H1 (cell line): ENCODE measurements at regions not wholly inside any gene's neighbourhood (a gene's known extent, or its start where the extent isn't known, plus 50 kb on each side); places are given as distances from the start of the nearest gene placed in this dataset.

ENCODE experiments used
- CTCF ChIA-PET: fragments of 300-600 bp; sonication (Branson Sonifier 250); formaldehyde crosslinking; loops from one replicate; lab custom pipeline; 2021; ENCODE audit not compliant: partially characterized antibody; lab: Charles Lee
- POLR2A ChIA-PET: fragments of 300-600 bp; sonication (Branson Sonifier 250); formaldehyde crosslinking; loops from one replicate; lab custom pipeline; 2021; ENCODE audit warnings: inconsistent platforms; ENCODE audit not compliant: partially characterized antibody; lab: Charles Lee
- DNase-seq, 2 experiments: peaks; one replicate each; pipeline versions ENCODE4 v3.0.0 to v3.0.0-alpha.2; 2010 to 2022; ENCODE audit warnings: low spot score in 2 of 2, low read depth in 1 of 2, mixed read lengths in 1 of 2
- FAIRE-seq: peaks from 2 replicates; lab custom pipeline; 2011; peaks lifted over from hg19 to GRCh38; lab: Jason Lieb, UNC
- H2AFZ ChIP-seq: 2 replicates; pipeline ENCODE4 v1.8.1; 2012; ENCODE audit warnings: low read length, inconsistent platforms
- H2AK5ac ChIP-seq: 2 replicates; pipeline ENCODE4 v1.6.1; 2013; ENCODE audit warnings: low read depth, low read length
- H2BK120ac ChIP-seq: replicated peaks from 2 replicates; pipeline ENCODE3; 2013; ENCODE audit warnings: low read depth, low read length, inconsistent platforms
- H2BK12ac ChIP-seq: 2 replicates; pipeline ENCODE4 v1.6.1; 2013; ENCODE audit warnings: low read depth, low read length
- H2BK15ac ChIP-seq: 2 replicates; pipeline ENCODE4 v1.6.1; 2013; ENCODE audit warnings: low read length
- H2BK20ac ChIP-seq: 2 replicates; pipeline ENCODE4 v1.6.1; 2013; ENCODE audit warnings: low read length
- H2BK5ac ChIP-seq: 2 replicates; pipeline ENCODE4 v1.6.1; 2013; ENCODE audit warnings: low read depth, low read length
- H3K14ac ChIP-seq: 2 replicates; pipeline ENCODE4 v1.6.1; 2013; ENCODE audit warnings: inconsistent platforms; ENCODE audit not compliant: insufficient read length
- H3K18ac ChIP-seq: 2 replicates; pipeline ENCODE4 v1.6.1; 2013; ENCODE audit warnings: low read length; ENCODE audit errors: extremely low read depth
- H3K23ac ChIP-seq: 2 replicates; pipeline ENCODE4 v1.6.1; 2013; ENCODE audit warnings: inconsistent platforms; ENCODE audit not compliant: insufficient read length
- H3K23me2 ChIP-seq: 2 replicates; pipeline ENCODE4 v1.6.1; 2013; ENCODE audit warnings: low read depth, low read length
- H3K27ac ChIP-seq: 2 replicates; pipeline ENCODE4 v1.6.1; 2011; ENCODE audit warnings: low read depth, low read length, inconsistent platforms
- H3K27me3 ChIP-seq, 4 experiments: replicated peaks in 1 of 4; 1 replicate in 1 of 4; 2 replicates in 3 of 4; pipeline versions ENCODE4 v1.6.1 to v1.8.1; 2011 to 2013; ENCODE audit warnings: low read length in 3 of 4, mild to moderate bottlenecking in 3 of 4, inconsistent platforms in 2 of 4, mixed read lengths in 2 of 4, moderate library complexity in 1 of 4; ENCODE audit not compliant: control insufficient read depth in 3 of 4, insufficient read depth in 3 of 4; ENCODE audit errors: extremely low read depth in 1 of 4
- H3K36me3 ChIP-seq, 4 experiments: 2 replicates each; pipeline versions ENCODE4 v1.6.1 to v1.8.1; 2011 to 2013; ENCODE audit warnings: mild to moderate bottlenecking in 4 of 4, low read length in 3 of 4, moderate library complexity in 2 of 4, control low read depth in 1 of 4, inconsistent platforms in 1 of 4; ENCODE audit not compliant: insufficient read depth in 4 of 4, control insufficient read depth in 2 of 4
- H3K4ac ChIP-seq: replicated peaks from 2 replicates; pipeline ENCODE3; 2013; ENCODE audit warnings: low read length, low read depth, mixed read lengths, inconsistent platforms; ENCODE audit not compliant: insufficient read length
- H3K4me1 ChIP-seq, 4 experiments: replicated peaks in 1 of 4; 1 replicate in 1 of 4; 2 replicates in 3 of 4; pipeline versions ENCODE4 v1.6.1 to v1.8.1; 2011 to 2013; ENCODE audit warnings: low read length in 3 of 4, inconsistent platforms in 2 of 4, mixed read lengths in 1 of 4; ENCODE audit not compliant: insufficient read depth in 4 of 4, control insufficient read depth in 3 of 4
- H3K4me2 ChIP-seq, 2 experiments: 2 replicates each; pipeline versions ENCODE4 v1.6.1 to v1.8.1; 2011 to 2013; ENCODE audit warnings: low read depth in 2 of 2, low read length in 2 of 2, control low read depth in 1 of 2, inconsistent platforms in 1 of 2, mild to moderate bottlenecking in 1 of 2; ENCODE audit not compliant: insufficient read depth in 1 of 2
- H3K4me3 ChIP-seq, 4 experiments: fragments of 200-600, 300-600 bp in 1 of 4; sonication (generic), shearing (Covaris generic), sonication (Bioruptor Twin) in 1 of 4; 2 replicates each; pipeline versions ENCODE4 v1.5.1 to v1.8.1; 2011 to 2016; ENCODE audit warnings: low read length in 4 of 4, low read depth in 3 of 4, control low read depth in 2 of 4, inconsistent platforms in 2 of 4, mild to moderate bottlenecking in 2 of 4, mixed read lengths in 1 of 4, moderate library complexity in 1 of 4; ENCODE audit not compliant: insufficient read depth in 2 of 4; ENCODE audit errors: extremely low read depth in 1 of 4
- H3K56ac ChIP-seq: replicated peaks from 2 replicates; pipeline ENCODE3; 2013; ENCODE audit warnings: low read depth, mild to moderate bottlenecking, mixed read lengths, low read length, inconsistent platforms; ENCODE audit not compliant: insufficient read length
- H3K79me1 ChIP-seq: 2 replicates; pipeline ENCODE4 v1.6.1; 2013; ENCODE audit warnings: low read depth, low read length, control low read depth
- H3K79me2 ChIP-seq, 2 experiments: 2 replicates each; pipeline versions ENCODE4 v1.6.1 to v1.8.1; 2012 to 2013; ENCODE audit warnings: low read length in 2 of 2, mild to moderate bottlenecking in 2 of 2, inconsistent platforms in 1 of 2; ENCODE audit not compliant: insufficient read depth in 2 of 2, control insufficient read depth in 1 of 2
- H3K9ac ChIP-seq, 4 experiments: replicated peaks in 1 of 4; 1 replicate in 1 of 4; 2 replicates in 3 of 4; pipeline versions ENCODE4 v1.6.1 to v1.8.1; 2011 to 2013; ENCODE audit warnings: low read depth in 3 of 4, low read length in 3 of 4, control low read depth in 2 of 4, mild to moderate bottlenecking in 2 of 4, moderate library complexity in 2 of 4, inconsistent platforms in 1 of 4; ENCODE audit errors: extremely low read depth in 1 of 4
- H3K9me3 ChIP-seq, 2 experiments: 2 replicates each; pipeline versions ENCODE4 v1.6.1 to v1.8.1; 2012 to 2013; ENCODE audit warnings: mild to moderate bottlenecking in 2 of 2, moderate library complexity in 2 of 2, control low read depth in 1 of 2, inconsistent platforms in 1 of 2, low read depth in 1 of 2, low read length in 1 of 2, mixed read lengths in 1 of 2; ENCODE audit not compliant: insufficient read depth in 2 of 2
- H4K20me1 ChIP-seq, 2 experiments: replicated peaks in 1 of 2; 2 replicates each; pipeline versions ENCODE3 to v1.8.1; 2011 to 2013; ENCODE audit warnings: inconsistent platforms in 2 of 2, low read length in 2 of 2, mild to moderate bottlenecking in 1 of 2; ENCODE audit not compliant: insufficient read depth in 2 of 2, control insufficient read depth in 1 of 2
- H4K5ac ChIP-seq: 2 replicates; pipeline ENCODE4 v1.6.1; 2013; ENCODE audit warnings: low read length, low read depth, mixed read lengths, inconsistent platforms; ENCODE audit not compliant: insufficient read length
- H4K8ac ChIP-seq: 2 replicates; pipeline ENCODE4 v1.8.0; 2013; ENCODE audit warnings: mild to moderate bottlenecking, moderate library complexity, low read length, inconsistent platforms; ENCODE audit not compliant: insufficient read depth; ENCODE audit errors: extremely low read depth
- H4K91ac ChIP-seq: replicated peaks from 2 replicates; pipeline ENCODE3; 2013; ENCODE audit warnings: low read length, mixed read lengths, inconsistent platforms; ENCODE audit not compliant: insufficient read length
- BACH1 ChIP-seq: IDR thresholded peaks from 2 replicates; pipeline ENCODE4 v1.6.1; 2012; ENCODE audit warnings: low read length, improper control_type of control experiment
- CHD1 ChIP-seq: IDR thresholded peaks from 2 replicates; pipeline ENCODE4 v1.6.1; 2012; ENCODE audit warnings: low read depth, low read length, improper control_type of control experiment
- CTCF ChIP-seq, 3 experiments: IDR thresholded peaks; 1 replicate in 2 of 3; 2 replicates in 1 of 3; pipeline versions ENCODE4 v1.5.1 to v1.6.1; 2011; ENCODE audit warnings: low read length in 3 of 3, mild to moderate bottlenecking in 3 of 3, inconsistent platforms in 2 of 3, low read depth in 1 of 3, moderate library complexity in 1 of 3; ENCODE audit not compliant: insufficient read depth in 1 of 3; ENCODE audit errors: control extremely low read depth in 1 of 3
- EZH2 ChIP-seq: fragments of 200-600 bp; sonication (generic); IDR thresholded peaks from 2 replicates; pipeline ENCODE4 v1.7.1; 2012; ENCODE audit warnings: low read depth, mild to moderate bottlenecking, moderate library complexity, low read length, inconsistent platforms; ENCODE audit not compliant: severe bottlenecking
- JUN ChIP-seq: IDR thresholded peaks from 2 replicates; pipeline ENCODE4 v1.6.1; 2011; ENCODE audit warnings: low read depth, mild to moderate bottlenecking, improper control_type of control experiment, low read length
- POLR2A ChIP-seq, 2 experiments: IDR thresholded peaks; 1 replicate in 1 of 2; 2 replicates in 1 of 2; pipeline ENCODE4 v1.6.1; 2011; ENCODE audit warnings: low read depth in 2 of 2, low read length in 2 of 2, mild to moderate bottlenecking in 2 of 2; ENCODE audit errors: control extremely low read depth in 1 of 2
- POU5F1 ChIP-seq: IDR thresholded peaks from 2 replicates; pipeline ENCODE4 v1.6.1; 2011; ENCODE audit warnings: low read depth, mild to moderate bottlenecking, low read length, moderate library complexity
- RBBP5 ChIP-seq: IDR thresholded peaks from 2 replicates; pipeline ENCODE4 v1.7.1; 2012; ENCODE audit warnings: low read depth, mild to moderate bottlenecking, inconsistent platforms, low read length, moderate library complexity, borderline replicate concordance
- RNF2 ChIP-seq: fragments of 200-900, 300-1000 bp; sonication (generic); IDR thresholded peaks from 2 replicates; pipeline ENCODE4 v1.7.1; 2016; ENCODE audit warnings: borderline replicate concordance, low read depth, mild to moderate bottlenecking, antibody characterized with exemption, low read length; ENCODE audit not compliant: poor library complexity, severe bottlenecking; ENCODE audit errors: missing control alignments
- RXRA ChIP-seq: IDR thresholded peaks from 2 replicates; pipeline ENCODE4 v1.6.1; 2011; ENCODE audit warnings: low read depth, mild to moderate bottlenecking, low read length, moderate library complexity; ENCODE audit not compliant: insufficient read depth
- TAF1 ChIP-seq: IDR thresholded peaks from 2 replicates; pipeline ENCODE4 v1.6.1; 2011; ENCODE audit warnings: mild to moderate bottlenecking, low read depth, low read length
- TCF12 ChIP-seq: IDR thresholded peaks from 2 replicates; pipeline ENCODE4 v1.6.1; 2011; ENCODE audit warnings: low read depth, mild to moderate bottlenecking, low read length
- WGBS, 2 experiments: shearing (Covaris generic) in 1 of 2; methylation state at CpG; one replicate each; pipeline versions ENCODE4 v1.1.6 to v1.1.7; 2013 to 2015; ENCODE audit warnings: low lambda C conversion rate in 2 of 2, mixed read lengths in 2 of 2, inconsistent platforms in 1 of 2, low coverage in 1 of 2, missing lambda C conversion rate in 1 of 2; ENCODE audit not compliant: insufficient replicate concordance in 2 of 2, insufficient coverage in 1 of 2, insufficient read length in 1 of 2; ENCODE audit errors: extremely low coverage in 1 of 2, missing lambda C conversion rate in 1 of 2; 5-methylcytosine and 5-hydroxymethylcytosine counted together

- POLR2A ChIA-PET = no interaction called here
- Histone ChIP-seq H3K18ac (no peak overlapping the region), H3K27ac (no peak overlapping the region), H3K14ac (no peak overlapping the region), H2BK12ac (no peak overlapping the region), H4K20me1 (no peaks in the 10 kb centered on the region), H3K23ac (no peak overlapping the region), H3K4me1 (no peaks in the 10 kb centered on the region), H2BK120ac (no peak overlapping the region), H3K4me2 (no peak overlapping the region), H3K9me3 (no peaks in the 10 kb centered on the region), H3K27me3 (no peaks in the 10 kb centered on the region), H2BK20ac (no peak overlapping the region), H3K9ac (no peak overlapping the region), H3K56ac (no peak overlapping the region), H3K79me2 (no peaks in the 10 kb centered on the region), H3K4ac (no peak overlapping the region), H2BK15ac (no peak overlapping the region), H3K36me3 (peaks cover 4 to 76% (median 40%) of the 10 kb centered on the region in 4 experiments), H3K79me1 (no peaks in the 10 kb centered on the region; the same call in 1 of the 2 replicates), H4K8ac (no peak overlapping the region), H2AK5ac (no peak overlapping the region), H2BK5ac (no peak overlapping the region), H3K4me3 (no peak overlapping the region), H2AFZ (no peak overlapping the region), H3K23me2 (no peaks in the 10 kb centered on the region), H4K5ac (no peak overlapping the region), H4K91ac (no peak overlapping the region)
- FAIRE-seq = no peak
- DNase-seq = no peak
- 93% methylated on average over 9 of the region's 9 CpGs; no CpG with 5 or more reads in 1 of the 2 experiments for WGBS, 2 experiments
- CTCF ChIA-PET = no interaction called here
- TF ChIP-seq RBBP5 (no peak), RNF2 (no peak), EZH2 (no peak), TAF1 (no peak), POU5F1 (no peak), RXRA (no peak), TCF12 (no peak), CTCF (IDR thresholded peaks at IDR 0.05; ENCODE audit: control extremely low read depth in 1 of 3, insufficient read depth in 1 of 3, low read depth in 1 of 3, low read length in 3 of 3) (no peak), CHD1 (no peak), JUN (no peak), POLR2A (IDR thresholded peaks at IDR 0.05; ENCODE audit: control extremely low read depth in 1 of 2, low read depth in 2 of 2, low read length in 2 of 2) (no peak), BACH1 (no peak)
Measured at GRCh38 chrX:131747173-131747572, 203.3 kb downstream of the OR13H1 start.
